GM12878 (cell line): ENCODE measurements at regions not wholly inside any gene's neighbourhood (a gene's known extent, or its start where the extent isn't known, plus 50 kb on each side); places are given as distances from the start of the nearest gene placed in this dataset.

ENCODE experiments used
- CTCF ChIP-seq, 3 experiments: IDR thresholded peaks in 2 of 3; conservative IDR thresholded peaks in 1 of 3; 2 replicates each; pipeline ENCODE4 v1.5.1; 2011; ENCODE audit warnings: low read depth in 3 of 3, low read length in 3 of 3, mild to moderate bottlenecking in 3 of 3, control low read depth in 2 of 3, moderate library complexity in 2 of 3, inconsistent platforms in 1 of 3, mixed read lengths in 1 of 3; ENCODE audit not compliant: control insufficient read depth in 2 of 3, insufficient read depth in 1 of 3; ENCODE audit errors: extremely low read depth in 1 of 3
- EZH2 ChIP-seq: IDR thresholded peaks from 2 replicates; pipeline ENCODE4 v1.6.1; 2012; ENCODE audit warnings: low read depth, mild to moderate bottlenecking, control low read depth, inconsistent platforms, low read length, borderline replicate concordance; ENCODE audit not compliant: control insufficient read depth
- JUND ChIP-seq: IDR thresholded peaks from 2 replicates; pipeline ENCODE4 v1.6.1; 2012; ENCODE audit warnings: low read depth, mild to moderate bottlenecking, low read length, improper control_type of control experiment, moderate library complexity
- MAX ChIP-seq: IDR thresholded peaks from 2 replicates; pipeline ENCODE4 v1.6.1; 2012; ENCODE audit warnings: low read depth, low read length, improper control_type of control experiment
- NFIC ChIP-seq: IDR thresholded peaks from 2 replicates; pipeline ENCODE4 v1.6.1; 2012; ENCODE audit warnings: low read depth, mild to moderate bottlenecking, inconsistent platforms, low read length, moderate library complexity
- POLR2A ChIP-seq: IDR thresholded peaks from 2 replicates; pipeline ENCODE4 v1.6.1; 2011; ENCODE audit warnings: low read depth, mild to moderate bottlenecking, low read length
- SMC3 ChIP-seq: IDR thresholded peaks from 2 replicates; pipeline ENCODE4 v1.6.1; 2011; ENCODE audit warnings: low read length, improper control_type of control experiment, borderline replicate concordance
- YY1 ChIP-seq: IDR thresholded peaks from 2 replicates; pipeline ENCODE4 v1.6.1; 2011; ENCODE audit warnings: low read depth, mild to moderate bottlenecking, low read length

- TF ChIP-seq YY1 (no peak), MAX (no peak), JUND (no peak), NFIC (no peak), EZH2 (no peak), CTCF (IDR thresholded peaks at IDR 0.05 in 2 of 3, conservative IDR thresholded peaks at IDR 0.05 in 1 of 3; ENCODE audit: control insufficient read depth in 2 of 3, extremely low read depth in 1 of 3, insufficient read depth in 1 of 3, low read depth in 3 of 3, low read length in 3 of 3) (no peak), POLR2A (no peak), SMC3 (no peak)
Observed at GRCh38 chr14:49036266-49036665, 549.9 kb downstream of the RPS29 start.
